Activated CD8-positive, alpha-beta memory T cell treated with anti-CD3 and anti-CD28 coated beads for 1 hour (primary cell): ENCODE measurements at regions not wholly inside any gene's neighbourhood (a gene's known extent, or its start where the extent isn't known, plus 50 kb on each side); places are given as distances from the start of the nearest gene placed in this dataset.
"Not testable (repeated sequence)": the region's sequence is repeated elsewhere in the genome, so short reads cannot be mapped to it uniquely, and the experiment has no call there.

Experiments
- DNase-seq, 2 donors: peaks; one replicate each; pipeline ENCODE4 v3.0.0-alpha.2; 2020; ENCODE audit warnings: low read depth in 1 of 2; ENCODE audit errors: extremely low read depth in 1 of 2

DNA sequence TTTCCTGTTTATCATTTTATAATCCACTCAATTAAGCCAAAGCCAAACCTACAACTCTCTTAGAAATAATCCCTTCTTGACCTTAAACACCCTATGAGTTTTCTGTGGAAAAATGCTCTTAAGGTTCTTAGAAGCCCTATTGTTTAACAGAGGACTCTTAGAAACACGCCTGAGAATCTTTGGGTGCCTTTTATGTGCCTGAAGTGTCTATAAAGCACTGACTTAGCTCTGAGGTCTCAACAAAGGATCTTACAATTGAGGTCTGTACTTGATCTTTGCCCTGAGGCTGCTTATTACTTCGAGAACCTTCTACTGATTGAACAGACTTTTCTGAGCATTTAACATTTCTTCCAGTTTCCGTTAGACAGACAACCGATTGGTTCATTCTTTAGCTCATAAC is 353.3 kb upstream of the SORCS1 start:
- DNase-seq: no peak

DNA sequence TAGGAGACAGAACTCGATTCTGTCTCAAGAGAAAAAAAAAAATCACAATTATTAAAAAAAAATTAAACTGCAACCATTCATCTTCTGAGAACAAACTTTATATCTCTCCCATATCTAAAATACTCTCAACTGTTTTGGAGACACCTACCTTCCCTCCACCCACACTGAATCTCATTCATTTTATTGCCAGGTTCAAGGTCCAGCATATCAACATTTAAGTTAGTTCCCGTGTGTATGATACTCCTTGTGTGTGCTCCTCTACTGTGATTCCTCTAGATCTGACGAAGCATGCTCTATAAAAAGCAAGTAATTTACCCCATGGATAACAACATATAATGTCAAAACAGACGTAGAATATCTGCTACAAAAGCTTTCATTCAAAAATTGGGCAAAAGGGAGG is 351.8 kb upstream of the SORCS1 start:
- no peak for DNase-seq

DNA sequence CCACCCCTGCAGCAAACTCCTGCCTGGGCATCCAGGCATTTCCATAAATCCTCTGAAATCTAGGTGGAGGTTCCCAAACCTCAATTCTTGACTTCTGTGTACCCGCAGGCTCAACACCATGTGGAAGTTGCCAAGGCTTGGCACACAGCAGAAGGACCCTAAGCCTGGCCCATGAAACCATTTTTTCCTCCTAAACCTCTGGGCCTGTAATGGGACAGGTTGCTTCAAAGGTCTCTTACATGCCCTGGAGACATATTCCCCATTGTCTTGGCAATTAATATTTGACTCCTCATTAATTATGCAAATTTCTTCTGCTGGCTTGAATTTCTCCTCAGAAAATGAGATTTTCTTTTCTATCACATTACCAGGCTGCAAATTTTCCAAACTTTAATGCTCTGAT is 339.5 kb upstream of the SORCS1 start:
- DNase-seq: not testable (repeated sequence)

DNA sequence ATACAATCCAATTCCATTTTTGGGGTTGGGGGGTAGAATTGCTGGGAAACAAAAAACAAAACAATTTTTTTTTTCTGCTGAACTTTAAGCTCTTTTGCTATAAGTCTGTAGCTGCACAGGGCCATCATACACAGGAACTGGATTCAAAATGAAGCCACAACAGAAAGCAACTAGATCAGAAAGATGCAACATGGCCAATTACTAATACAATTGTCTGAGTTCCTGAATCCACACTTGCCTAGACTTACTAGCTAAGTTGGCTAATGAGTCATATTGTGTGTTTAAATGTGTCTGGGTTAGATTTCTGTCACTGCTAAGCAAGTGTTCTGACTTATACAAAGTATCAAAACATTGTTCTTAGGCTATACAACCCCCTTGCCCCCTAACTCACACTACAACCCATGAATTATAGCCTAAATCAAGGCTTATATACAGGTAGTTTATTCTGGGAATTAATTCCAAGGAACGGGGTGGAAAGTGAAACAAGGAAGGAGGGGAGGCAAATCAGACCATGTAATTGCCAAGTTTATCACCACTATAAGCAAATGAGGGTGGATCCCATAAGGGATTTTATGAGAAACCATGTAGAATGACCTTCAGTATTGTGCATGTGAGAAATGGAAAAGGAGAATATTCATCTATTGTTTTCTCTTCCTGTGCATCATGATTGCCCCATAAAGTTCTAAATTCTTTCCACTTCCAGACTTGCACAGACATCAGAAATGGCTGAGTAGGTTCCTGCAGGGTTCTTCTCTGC is 337.9 kb upstream of the SORCS1 start:
- DNase-seq: no peak

DNA sequence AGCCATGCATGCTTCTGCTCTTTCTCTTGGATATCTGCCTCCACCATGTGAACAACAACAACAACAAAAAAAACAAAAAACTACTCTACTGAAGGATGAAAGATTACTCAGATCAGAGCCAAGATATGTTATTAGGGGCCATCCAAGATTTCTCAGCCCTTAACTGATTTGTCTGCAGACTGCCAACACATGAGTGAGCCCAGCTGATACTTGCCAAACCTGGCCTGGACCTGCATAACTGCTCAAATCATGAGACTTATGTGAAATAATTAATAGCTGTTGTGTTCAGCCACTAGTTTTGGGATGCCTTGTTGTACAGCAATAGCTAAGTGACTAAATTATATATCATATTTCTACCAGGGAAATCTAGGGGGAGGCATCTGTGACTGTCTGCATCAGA is 334.5 kb upstream of the SORCS1 start:
- DNase-seq: no peak

DNA sequence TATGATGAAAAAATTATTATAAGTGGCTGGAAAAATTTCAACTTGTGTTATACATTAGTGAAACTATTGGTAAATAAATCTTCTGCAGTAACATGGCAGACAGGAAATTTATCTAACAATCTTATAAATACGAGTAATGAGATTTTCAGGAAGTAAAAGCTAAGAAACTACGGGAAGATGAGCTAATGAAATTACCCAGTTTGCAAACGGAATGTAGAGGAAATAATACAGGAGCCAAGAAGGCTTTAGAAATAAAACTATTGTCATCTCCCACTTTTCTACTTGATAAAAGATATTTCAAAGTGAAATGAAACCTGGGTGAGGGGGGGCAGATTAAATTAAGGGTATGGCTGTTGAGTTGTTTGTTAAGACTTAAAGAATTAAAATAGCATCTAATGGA is 332.5 kb upstream of the SORCS1 start:
- no peak for DNase-seq

DNA sequence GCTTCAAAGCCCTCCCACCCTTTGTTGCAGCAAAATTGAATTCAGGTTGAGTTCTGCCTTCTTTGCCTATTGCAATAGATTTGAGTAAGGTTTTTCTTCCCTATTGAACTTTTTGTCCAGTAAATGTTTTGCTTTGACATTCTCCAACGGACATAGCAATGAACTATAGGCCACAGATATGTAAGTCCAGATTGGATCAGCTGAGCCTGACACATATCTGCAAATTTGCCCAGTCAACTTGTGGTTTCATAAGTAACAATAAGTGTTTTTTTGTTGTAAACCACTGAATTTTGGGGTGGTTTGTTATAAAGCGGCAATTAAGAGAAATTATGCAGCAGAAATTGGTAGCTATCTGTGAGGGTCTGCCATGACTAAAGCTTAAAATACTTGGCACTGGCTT is 332.1 kb upstream of the SORCS1 start:
- DNase-seq: no peak

DNA sequence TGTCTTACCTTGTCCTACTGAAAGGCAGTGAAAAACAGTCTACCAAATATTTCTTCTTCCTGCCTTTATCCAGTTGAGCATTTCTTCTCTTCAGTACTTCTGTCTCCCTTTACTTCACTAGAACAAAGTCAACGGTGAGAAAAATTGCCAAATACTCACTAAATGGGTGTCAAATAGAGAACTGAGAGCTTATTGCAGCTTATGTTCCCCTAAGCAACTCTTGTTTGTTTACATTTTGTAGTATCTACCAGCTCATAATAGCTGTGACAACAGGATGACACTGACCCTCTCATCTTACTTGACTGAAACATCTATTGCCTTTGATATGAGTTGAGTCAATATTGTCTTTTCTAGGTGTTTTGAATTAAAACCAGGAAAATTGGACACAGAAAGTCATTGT is 327.9 kb upstream of the SORCS1 start:
- DNase-seq: no peak

DNA sequence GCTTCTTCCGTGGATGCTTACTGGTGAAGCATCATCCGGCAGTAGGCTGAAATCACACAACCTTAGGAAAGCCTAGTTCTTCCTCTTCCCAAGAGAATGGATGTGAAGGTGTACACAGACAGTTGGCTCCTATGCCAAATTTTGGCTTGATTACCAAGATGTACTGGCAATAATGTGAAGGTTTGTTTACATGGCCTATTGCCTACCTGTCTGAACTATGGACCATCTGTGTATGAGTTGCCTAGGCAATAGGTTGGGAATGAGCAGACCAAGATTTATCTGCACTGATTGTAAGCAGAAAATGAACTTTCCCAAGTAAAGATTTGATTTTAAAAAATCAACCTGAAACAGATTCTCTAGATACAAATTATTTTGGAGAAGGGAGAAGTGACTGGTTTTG is 325.9 kb upstream of the SORCS1 start:
- DNase-seq: no peak

DNA sequence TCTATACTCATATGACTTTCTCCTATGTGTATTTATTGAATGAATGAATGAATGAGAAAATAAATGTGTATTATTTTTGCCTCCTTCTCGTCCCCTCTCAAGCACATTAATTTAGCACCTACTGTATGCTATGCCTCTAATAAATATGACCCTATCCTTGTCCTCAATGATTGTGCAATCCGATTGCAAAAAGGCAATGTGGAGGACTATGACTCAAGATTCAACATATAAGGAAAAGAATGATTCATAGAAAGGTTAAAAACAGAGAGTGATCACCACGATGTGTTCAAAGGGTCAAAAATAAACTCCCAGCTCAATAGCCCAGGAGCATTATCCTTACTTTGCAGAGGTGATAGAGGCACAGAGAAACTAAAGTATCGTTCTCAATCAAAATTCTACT is 322.8 kb upstream of the SORCS1 start:
- no peak for DNase-seq

DNA sequence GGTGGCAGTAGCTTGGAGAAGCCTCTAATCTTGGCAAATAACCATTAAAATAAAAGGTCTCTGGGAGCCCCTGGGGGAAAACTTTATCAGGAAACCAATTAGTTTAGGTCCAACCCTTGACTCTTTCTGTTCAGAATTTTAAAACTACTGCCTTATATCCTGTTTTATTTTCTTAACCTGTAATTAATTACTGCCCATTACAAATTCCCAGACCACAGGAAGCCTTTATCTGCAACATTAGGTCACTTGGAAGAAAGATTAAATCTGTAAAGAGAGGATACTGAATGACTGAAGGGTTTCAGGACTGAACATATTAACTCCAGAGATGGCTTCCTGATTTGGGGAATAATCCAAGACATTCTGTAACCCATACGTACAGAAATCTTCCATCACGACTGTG is 320.5 kb upstream of the SORCS1 start:
- DNase-seq: no peak

DNA sequence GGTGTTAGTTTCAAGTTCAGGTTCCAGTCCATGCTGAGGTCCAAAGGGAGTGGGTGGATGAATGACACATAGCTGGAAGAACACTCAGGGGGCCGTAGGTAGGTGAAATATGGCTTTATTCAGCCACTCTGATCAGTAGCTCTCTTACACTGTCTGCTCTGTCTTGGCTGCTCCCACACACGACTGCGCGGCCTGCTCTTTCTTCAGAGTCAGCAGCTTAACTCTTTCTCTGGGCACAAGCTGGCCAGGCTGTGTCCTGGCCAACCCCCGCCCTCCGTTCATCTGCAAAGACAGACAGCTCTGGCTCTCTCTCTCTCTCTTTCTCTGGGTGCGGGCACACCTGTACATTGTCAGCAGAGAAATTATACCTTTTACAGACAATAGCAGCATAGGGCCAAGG is 317.4 kb upstream of the SORCS1 start:
- no peak for DNase-seq

DNA sequence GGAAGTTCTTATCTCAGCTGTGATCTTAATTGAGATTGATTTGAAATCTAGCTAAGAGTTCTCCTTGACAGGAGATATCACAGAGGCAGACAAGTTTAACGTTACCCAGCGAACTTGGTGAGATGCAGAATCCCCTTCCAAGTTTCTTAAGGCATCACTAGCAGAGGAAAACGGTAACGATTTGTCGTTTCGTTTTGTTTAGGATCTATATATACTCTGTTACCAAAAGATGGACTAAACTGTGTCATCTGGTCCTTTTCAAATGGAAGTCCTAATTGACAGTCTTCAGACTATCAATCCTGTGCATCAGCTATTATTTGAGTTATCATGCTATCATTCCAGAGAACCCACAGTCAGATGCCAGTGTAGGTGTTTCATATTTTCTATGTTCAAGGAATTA is 316.7 kb upstream of the SORCS1 start:
- DNase-seq: no peak

DNA sequence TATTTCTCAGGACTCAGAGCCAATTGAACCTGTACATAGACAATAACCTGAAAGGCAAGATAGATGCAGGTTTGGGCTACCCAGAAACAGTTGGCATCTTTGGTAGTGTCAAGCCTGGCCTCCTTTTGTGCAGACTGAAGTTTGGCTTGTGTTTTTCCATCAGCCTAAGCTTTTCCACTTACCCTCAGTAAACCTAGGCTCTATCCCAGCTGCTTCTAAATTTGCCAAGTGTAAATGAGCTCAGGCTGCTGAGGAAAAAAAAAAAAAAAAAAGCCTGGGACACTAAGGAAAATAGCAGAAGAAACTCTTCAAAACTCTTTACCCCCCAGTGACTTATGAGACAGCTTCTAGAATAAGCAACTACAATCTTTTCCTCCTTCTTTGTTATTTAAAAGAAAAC is 316.3 kb upstream of the SORCS1 start:
- no peak for DNase-seq

DNA sequence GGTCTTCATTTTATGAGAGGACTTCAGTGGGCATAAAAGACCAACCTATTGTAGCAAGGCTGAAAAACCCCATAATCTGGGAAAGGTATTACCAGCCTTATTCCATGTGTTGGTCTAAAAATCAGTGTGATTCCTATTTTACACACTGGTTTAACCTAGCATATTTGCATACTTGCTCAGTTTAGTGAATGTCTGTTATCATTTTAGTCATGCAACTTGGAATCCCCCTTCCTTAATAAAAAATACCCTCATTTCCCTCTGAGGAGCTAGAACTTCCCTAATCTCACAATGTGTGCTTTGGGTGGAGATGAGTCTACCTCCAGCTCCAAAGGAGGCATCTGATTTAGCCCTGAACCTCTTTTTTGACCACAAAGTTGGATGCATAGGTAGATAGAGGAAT is 312.8 kb upstream of the SORCS1 start:
- no peak for DNase-seq

DNA sequence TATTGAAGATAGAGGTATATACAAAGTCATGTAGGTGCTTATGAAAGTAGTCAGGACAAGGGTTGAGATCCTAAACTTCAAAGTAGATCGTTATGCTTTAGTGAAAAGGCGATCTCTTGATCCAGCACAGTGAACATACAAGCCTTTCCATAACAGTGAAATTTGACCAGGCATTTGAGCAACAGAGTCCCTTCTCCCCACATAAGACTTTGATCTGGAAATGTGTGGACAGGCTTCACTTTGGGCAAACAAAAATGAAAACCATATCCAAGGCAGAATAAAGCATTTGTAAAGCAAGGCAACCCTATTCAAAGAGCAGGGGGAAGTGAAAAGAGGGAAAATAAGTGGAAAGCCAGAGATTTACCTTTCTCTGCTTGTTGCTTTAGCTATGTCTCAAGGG is 311.9 kb upstream of the SORCS1 start:
- DNase-seq: no peak

DNA sequence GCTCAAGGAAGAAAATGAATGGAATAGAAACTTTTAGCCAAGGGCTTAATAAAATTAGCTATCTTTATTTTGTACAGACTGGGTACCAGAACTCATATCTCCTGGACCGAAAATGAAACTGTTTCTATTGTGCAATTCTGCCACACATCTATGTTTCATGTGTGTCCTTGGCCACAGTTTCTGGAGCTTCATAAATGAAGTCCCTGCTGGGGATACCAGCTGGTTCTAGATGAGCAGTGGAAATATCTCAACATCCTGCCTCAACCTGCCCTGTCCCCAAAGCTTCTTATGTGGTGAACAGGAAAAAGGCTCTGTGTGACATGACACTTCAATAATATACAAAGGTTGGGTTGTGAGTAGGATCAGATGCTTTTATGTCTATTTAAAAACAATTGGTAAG is 310.1 kb upstream of the SORCS1 start:
- DNase-seq: no peak

DNA sequence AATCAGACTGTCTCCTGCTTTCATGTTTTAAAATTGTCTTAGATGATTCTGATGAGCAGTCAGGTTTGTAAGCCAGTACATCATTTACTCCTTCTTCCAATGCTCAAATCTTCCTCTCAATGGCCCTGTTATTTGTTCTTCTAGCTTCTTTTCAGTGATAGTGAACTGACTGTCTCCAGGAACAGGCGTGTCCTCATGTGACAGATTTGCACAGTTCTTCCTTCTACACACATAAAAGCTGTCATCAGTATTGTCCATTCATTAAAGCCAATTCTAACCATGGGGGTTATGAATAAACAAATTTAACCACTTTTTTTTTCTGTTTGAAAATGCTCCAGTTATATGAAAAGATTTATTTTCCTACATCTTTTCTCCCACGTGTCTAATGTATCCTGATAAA is 308.7 kb upstream of the SORCS1 start:
- DNase-seq: no peak

DNA sequence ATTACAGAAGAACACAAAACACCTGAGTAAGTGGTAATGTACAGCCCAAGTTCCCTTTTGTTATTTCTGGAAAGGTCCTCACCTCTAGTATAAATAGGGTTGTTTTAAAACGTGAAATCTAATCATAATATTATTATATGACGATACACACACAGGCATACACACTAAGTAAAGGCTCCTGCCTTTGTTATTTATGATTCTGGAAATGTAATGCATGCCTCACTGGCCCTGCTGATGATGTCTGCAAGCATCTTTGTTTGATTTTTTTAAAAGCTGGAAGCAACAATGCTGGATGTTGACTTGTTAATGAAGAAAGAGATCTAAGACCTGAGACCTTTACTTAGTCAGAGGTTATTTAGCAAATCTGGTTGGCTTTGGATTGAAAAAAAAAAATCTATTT is 307.4 kb upstream of the SORCS1 start:
- DNase-seq: no peak

DNA sequence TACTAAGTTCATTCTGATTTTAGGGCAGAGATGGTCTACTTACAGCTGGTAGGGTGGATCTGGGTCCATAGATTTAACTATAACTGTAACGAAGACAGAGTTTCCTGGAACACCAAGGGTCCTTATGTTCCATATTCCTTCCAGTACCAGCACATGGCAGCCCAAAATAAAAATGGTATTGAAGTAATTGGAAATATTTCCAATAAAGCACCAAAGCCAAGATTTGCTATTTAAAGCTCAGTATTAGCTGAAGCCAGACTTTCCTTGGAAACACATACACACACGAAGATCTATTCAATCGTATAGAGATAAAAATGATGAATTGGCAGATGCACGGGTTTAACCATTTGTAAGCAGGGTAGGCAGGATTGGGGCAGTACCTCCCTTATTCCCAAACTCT is 289.1 kb upstream of the SORCS1 start:
- DNase-seq: no peak

DNA sequence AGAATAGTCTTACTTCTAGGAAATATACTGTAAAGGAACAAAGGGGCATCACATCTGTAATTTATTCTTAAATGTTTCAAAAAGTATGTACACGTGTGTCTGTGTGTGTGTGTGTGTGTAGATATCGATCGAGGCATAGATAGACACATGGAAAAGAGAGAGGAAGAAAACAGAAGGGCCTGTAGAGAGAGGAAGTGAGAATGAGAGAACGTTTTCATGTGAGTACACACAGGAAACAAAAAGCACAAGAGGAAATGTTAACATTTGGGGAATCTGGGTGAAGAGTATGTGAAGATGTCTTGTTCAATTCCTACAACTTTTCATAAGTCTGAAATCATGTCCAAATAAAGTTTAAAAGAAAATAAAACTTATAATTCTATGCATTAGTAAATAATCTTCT is 286.5 kb upstream of the SORCS1 start:
- no peak for DNase-seq

DNA sequence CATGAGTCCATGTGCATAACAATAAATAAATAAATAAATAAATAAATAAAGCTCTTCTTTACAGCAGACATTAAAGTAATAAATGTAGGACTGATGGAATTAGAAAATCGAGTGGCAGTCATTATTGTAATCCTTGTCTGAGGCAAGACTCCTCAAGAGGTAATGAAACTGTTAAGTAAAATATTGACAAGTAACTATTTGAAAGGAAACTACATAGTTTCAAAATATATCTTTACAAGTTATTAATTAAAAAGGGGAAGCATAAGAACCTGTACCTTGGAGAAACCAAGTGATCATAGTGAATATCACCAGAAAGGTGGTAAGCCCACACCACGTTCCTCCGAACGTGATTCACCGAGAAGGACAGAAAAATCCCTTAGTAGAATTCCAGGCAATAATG is 285.6 kb upstream of the SORCS1 start:
- DNase-seq: no peak

DNA sequence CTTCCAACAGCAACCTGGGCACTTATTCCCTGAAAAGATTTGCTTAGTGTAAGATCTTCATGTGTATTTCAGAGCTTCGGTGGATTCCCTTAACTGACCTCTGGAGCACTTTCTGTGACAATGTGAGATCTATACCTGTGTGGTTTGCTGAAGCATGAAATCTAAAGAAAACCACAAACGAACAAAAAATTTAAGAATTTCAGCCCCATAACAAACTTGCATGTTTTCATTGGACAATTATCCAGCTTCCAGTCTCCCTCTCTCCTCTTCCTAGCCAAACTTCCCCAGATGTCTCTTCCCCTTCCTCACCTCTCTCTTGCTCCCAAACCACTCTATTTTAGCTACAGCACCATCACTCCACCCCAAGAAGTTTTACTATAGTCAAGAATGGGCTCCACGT is 279.9 kb upstream of the SORCS1 start:
- DNase-seq: no peak
